ENCODE measurements at regions not wholly inside any gene's neighbourhood (a gene's known extent, or its start where the extent isn't known, plus 50 kb on each side); places are given as distances from the start of the nearest gene placed in this dataset.

- no peaks in the 10 kb centered on the region for H3K9me3 ChIP-seq (ENCODE audit: control insufficient read depth, low read length)
- H3K27me3 ChIP-seq (ENCODE audit: control insufficient read depth, insufficient read depth, low read length, poor library complexity, severe bottlenecking), result no peaks in the 10 kb centered on the region
- 40 to 48% methylated on average over 1 to 3 of the region's 5 CpGs for WGBS, 2 experiments (ENCODE audit: insufficient coverage in 1 of 2, insufficient read length in 1 of 2)
- no peak overlapping the region for H3K4me3 Mint-ChIP-seq
- H3K36me3 Mint-ChIP-seq (ENCODE audit: low read depth), result peaks cover 2% of the 10 kb centered on the region
- H3K9ac ChIP-seq (ENCODE audit: extremely low read depth, low read length, poor library complexity, severe bottlenecking), result no peak overlapping the region
- H3K4me3 ChIP-seq (ENCODE audit: low read length), result no peak overlapping the region
- DNase-seq, result peak; percentile 74
- H3K4me1 ChIP-seq (ENCODE audit: control insufficient read depth, insufficient read depth, low read length), result peaks cover 3% of the 10 kb centered on the region
- no peaks in the 10 kb centered on the region for H3K36me3 ChIP-seq (ENCODE audit: control insufficient read depth, insufficient read depth, low read length)
- H3K9me3 Mint-ChIP-seq, result peaks cover 8% of the 10 kb centered on the region
- H3K27me3 Mint-ChIP-seq (ENCODE audit: insufficient read depth), result no peaks in the 10 kb centered on the region
- peak overlapping the region; percentile 27 for H3K27ac Mint-ChIP-seq
- H3K4me1 Mint-ChIP-seq, result peaks cover 29% of the 10 kb centered on the region
- TF ChIP-seq CTCF (conservative IDR thresholded peaks at IDR 0.05), result no peak
- no peak overlapping the region for H3K27ac ChIP-seq (ENCODE audit: low read depth, low read length)
Measured at GRCh38 chr6:19714434-19715166, 122.6 kb upstream of the ID4 start.

DNA sequence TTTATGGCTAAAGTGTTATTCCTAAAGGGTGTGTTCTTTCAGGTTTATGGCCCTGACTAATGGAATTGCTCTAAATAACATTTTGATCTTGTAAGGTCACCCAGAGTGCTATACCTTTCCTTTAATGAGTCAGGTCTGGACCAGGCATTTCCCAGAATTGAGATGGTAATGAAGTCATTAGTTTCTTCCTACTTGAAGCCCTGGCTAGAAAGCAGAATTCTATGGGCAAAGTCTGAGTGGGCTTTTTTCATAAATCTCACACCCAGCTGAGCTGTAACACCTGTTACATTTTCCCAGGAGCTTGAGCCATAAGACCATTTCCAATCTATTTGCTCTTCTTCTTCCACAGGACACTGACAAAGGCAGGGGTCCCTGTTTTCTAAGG is 122.0 kb upstream of the ID4 start:
- Histone ChIP-seq H3K9me3 (ENCODE audit: control insufficient read depth, low read length) (no peaks in the 10 kb centered on the region), H3K4me1 (ENCODE audit: control insufficient read depth, insufficient read depth, low read length) (peaks cover 3% of the 10 kb centered on the region), H3K27ac (ENCODE audit: low read depth, low read length) (no peak overlapping the region), H3K4me3 (ENCODE audit: low read length) (no peak overlapping the region), H3K9ac (ENCODE audit: extremely low read depth, low read length, poor library complexity, severe bottlenecking) (no peak overlapping the region), H3K36me3 (ENCODE audit: control insufficient read depth, insufficient read depth, low read length) (no peaks in the 10 kb centered on the region), H3K27me3 (ENCODE audit: control insufficient read depth, insufficient read depth, low read length, poor library complexity, severe bottlenecking) (no peaks in the 10 kb centered on the region)
- TF ChIP-seq CTCF (conservative IDR thresholded peaks at IDR 0.05), result no peak
- Mint-ChIP-seq H3K4me3 (no peak overlapping the region), H3K36me3 (ENCODE audit: low read depth) (peaks cover 2% of the 10 kb centered on the region), H3K27ac (peak overlapping the region; percentile 6), H3K4me1 (peaks cover 30% of the 10 kb centered on the region), H3K27me3 (ENCODE audit: insufficient read depth) (no peaks in the 10 kb centered on the region), H3K9me3 (peaks cover 8% of the 10 kb centered on the region)
- peak; percentile 56 for DNase-seq

GRCh38 chr6:19719691-19720128 is 117.5 kb upstream of the ID4 start:
- H3K9ac ChIP-seq (ENCODE audit: extremely low read depth, low read length, poor library complexity, severe bottlenecking), result no peak overlapping the region
- H3K27me3 ChIP-seq (ENCODE audit: control insufficient read depth, insufficient read depth, low read length, poor library complexity, severe bottlenecking), result no peaks in the 10 kb centered on the region
- Mint-ChIP-seq H3K27me3 (ENCODE audit: insufficient read depth) (no peaks in the 10 kb centered on the region), H3K9me3 (peaks cover 2% of the 10 kb centered on the region), H3K36me3 (ENCODE audit: low read depth) (no peaks in the 10 kb centered on the region), H3K4me3 (no peak overlapping the region), H3K27ac (no peak overlapping the region), H3K4me1 (peaks cover 22% of the 10 kb centered on the region)
- H3K36me3 ChIP-seq (ENCODE audit: control insufficient read depth, insufficient read depth, low read length), result no peaks in the 10 kb centered on the region
- H3K4me1 ChIP-seq (ENCODE audit: control insufficient read depth, insufficient read depth, low read length), result peaks cover 3% of the 10 kb centered on the region
- WGBS, 2 experiments (ENCODE audit: insufficient coverage in 1 of 2, insufficient read length in 1 of 2), result 75 to 76% methylated on average over 8 to 11 of the region's 11 CpGs
- H3K4me3 ChIP-seq (ENCODE audit: low read length), result no peak overlapping the region
- H3K27ac ChIP-seq (ENCODE audit: low read depth, low read length), result peak overlapping the region; percentile 88
- no peaks in the 10 kb centered on the region for H3K9me3 ChIP-seq (ENCODE audit: control insufficient read depth, low read length)
- DNase-seq, result peak; percentile 64
- no peak for TF ChIP-seq CTCF (conservative IDR thresholded peaks at IDR 0.05)

All from endodermal cell (in vitro differentiated cells).